Omental fat pad (tissue), 3 donors: ENCODE measurements at regions not wholly inside any gene's neighbourhood (a gene's known extent, or its start where the extent isn't known, plus 50 kb on each side); places are given as distances from the start of the nearest gene placed in this dataset.

Experiments
- ATAC-seq: fragments of 150-250 bp; one replicate; pipeline ENCODE4 v1.9.1; 2016; ENCODE audit warnings: mild to moderate bottlenecking, moderate library complexity; ENCODE audit not compliant: low FRiP score
- DNase-seq: peaks from one replicate; pipeline ENCODE4 v3.0.0-alpha.2; 2019; ENCODE audit warnings: low spot score
- TF ChIP-seq, protein P1 (sequence below), 3 donors: fragments of 450-650 bp; IDR thresholded peaks; one replicate each; pipeline ENCODE4 v1.5.1; 2016 to 2017; ENCODE audit warnings: antibody characterized with exemption in 3 of 3, mild to moderate bottlenecking in 3 of 3, moderate library complexity in 2 of 3

GRCh38 chr3:23041918-23042696 is 161.0 kb upstream of the UBE2E2 start:
- TF ChIP-seq, protein P1, sequence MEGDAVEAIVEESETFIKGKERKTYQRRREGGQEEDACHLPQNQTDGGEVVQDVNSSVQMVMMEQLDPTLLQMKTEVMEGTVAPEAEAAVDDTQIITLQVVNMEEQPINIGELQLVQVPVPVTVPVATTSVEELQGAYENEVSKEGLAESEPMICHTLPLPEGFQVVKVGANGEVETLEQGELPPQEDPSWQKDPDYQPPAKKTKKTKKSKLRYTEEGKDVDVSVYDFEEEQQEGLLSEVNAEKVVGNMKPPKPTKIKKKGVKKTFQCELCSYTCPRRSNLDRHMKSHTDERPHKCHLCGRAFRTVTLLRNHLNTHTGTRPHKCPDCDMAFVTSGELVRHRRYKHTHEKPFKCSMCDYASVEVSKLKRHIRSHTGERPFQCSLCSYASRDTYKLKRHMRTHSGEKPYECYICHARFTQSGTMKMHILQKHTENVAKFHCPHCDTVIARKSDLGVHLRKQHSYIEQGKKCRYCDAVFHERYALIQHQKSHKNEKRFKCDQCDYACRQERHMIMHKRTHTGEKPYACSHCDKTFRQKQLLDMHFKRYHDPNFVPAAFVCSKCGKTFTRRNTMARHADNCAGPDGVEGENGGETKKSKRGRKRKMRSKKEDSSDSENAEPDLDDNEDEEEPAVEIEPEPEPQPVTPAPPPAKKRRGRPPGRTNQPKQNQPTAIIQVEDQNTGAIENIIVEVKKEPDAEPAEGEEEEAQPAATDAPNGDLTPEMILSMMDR (IDR thresholded peaks at IDR 0.05): no peak
- ATAC-seq (no peak), DNase-seq (no peak)

- ATAC-seq: no peak
- no peak for DNase-seq
- TF ChIP-seq, protein P1 (IDR thresholded peaks at IDR 0.05): no peak
Observed at GRCh38 chr3:23044463-23044862, 158.7 kb upstream of the UBE2E2 start.

DNA sequence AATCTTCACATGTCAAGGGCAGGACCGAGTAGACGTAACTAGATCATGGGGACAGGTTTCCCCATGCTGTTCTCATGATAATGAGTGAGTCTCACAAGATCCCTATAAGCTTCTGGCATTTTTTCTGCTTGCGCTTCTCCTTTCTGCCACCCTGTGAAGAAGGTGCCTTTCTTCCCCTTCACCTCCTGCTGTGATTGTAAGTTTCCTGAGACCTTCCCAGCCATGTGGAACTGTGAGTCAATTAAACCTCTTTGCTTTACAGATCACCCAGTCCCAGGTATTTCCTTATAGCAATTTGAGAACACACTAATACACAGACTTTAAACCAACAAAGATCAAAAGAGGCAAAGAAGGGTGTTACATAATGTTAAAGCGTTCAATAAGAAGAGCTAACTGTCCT is 156.6 kb upstream of the UBE2E2 start:
- TF ChIP-seq, protein P1 (IDR thresholded peaks at IDR 0.05): no peak
- no peak for DNase-seq
- ATAC-seq: no peak

DNA sequence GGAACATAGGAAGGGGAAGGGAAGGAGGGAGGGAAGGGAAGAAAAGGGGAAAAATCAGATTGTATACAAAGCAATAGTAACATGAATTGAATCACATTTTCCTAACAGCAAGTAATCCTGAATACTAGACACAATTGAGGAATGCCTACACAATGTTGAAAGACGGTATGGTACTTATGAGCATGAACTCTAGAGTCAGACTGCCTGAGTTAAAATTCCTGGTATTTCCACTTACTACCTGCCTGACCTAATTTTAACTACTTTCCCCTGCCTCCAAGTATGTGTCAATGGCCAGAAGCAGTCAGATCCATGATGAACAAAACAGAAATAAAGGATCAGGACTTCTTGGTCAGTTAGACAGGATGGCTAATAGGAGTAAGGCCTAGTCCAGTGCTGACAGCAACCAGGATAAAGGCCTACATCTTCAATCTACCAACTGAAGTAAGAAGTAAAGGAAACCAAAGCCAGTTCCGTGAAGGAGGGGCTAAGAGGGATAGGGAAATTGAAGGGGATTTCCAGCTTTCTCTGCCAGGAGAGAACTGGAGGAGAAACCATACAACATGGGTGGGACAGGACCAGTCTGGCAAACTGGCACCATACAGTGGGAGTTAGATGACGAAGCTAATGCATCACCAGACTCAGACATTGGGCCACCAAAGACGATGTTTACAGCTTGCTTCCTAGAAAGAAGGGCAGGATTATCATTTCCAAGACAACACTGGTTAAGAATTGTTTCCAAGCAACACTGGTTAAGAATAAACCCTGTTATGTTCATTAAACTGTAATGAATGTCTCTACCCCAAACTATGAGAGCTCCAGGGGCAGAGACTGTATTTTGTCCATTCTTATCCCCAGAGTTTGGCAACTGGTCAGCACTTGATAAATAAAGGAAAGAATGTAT is 151.6 kb upstream of the UBE2E2 start:
- ATAC-seq: no peak
- TF ChIP-seq, protein P1 (IDR thresholded peaks at IDR 0.05): no peak
- DNase-seq: no peak

DNA sequence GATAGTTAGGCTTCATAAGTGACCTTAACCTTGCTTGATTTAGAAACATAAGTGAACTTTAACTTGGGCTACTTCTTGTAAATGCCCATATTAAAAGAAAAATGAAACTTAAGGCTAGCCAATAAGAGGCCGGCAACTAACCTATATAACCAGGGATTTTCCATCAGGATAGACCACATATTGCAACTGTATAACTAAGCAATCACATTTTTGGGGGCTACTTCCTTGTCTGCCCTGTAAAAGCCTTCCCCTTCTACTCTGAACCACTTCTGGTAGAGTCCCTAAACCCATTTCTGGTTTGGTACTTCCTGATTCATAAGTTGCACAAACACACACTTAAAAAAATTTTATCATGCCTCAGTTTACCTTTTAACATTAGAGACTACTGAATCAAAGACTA is 150.9 kb upstream of the UBE2E2 start:
- no peak for ATAC-seq
- no peak for DNase-seq
- TF ChIP-seq, protein P1 (IDR thresholded peaks at IDR 0.05): no peak

DNA sequence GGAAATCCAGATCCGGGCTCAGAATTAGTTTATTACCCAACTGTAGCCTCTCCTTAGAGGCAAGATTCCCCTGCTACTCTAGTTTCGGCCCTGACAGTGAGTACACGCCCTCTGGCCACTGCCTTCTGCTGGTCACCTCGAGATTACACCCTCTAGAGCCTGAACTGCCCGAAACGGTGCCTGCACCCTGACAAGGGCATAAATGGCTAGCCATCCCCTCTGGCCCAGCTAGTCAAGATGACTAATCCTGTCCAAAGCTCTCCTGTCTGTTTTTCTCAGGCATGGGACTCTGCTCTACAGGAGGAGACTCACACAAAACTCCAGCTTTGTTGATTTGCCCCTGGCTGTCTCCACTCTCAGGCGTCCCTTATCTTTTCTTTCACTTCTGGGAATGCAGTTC is 150.5 kb upstream of the UBE2E2 start:
- ATAC-seq: no peak
- TF ChIP-seq, protein P1 (IDR thresholded peaks at IDR 0.05): no peak
- no peak for DNase-seq
